NCI-H510A (cell line): ENCODE measurements at regions not wholly inside any gene's neighbourhood (a gene's known extent, or its start where the extent isn't known, plus 50 kb on each side); places are given as distances from the start of the nearest gene placed in this dataset.
"Not testable (repeated sequence)": the region's sequence is repeated elsewhere in the genome, so short reads cannot be mapped to it uniquely, and the experiment has no call there.

ENCODE experiments used
- DNase-seq: peaks from one replicate; lab custom pipeline; 2025; lab: John Stamatoyannopoulos, UW

DNA sequence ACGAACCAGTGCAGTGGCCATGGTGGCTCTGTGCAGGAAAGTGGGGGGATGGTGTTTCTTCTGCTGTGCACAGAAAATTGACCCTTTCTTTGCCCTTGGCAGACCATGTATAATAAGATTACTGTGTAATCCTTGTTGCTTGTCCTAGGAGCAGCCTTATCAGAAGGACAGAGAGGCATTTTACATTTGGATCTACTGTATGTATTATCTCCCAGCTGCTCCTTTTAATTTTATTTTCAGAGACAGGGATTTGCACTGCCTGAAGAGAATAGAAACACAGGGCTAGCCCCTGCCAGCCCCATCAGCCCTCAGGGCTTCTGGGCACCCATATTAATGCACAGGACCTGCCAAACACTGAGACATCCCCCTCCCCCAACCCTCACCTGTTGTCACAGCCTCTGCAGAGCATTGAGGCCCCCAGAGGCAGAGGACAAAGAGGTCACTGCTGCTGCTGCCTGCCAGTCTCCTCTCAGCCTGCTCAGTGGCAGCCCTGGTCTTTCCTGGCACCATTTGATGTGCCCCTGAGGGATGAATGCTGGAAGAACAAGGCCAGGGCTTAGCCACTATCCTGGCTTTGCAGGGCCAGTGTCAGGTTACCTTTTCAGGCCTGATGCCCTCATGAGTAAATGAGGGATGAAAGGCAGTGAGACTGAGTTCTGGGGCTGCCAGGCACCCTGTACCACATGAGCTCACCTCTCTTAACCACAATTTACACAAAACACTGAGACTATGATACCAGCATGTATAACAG is 533.4 kb downstream of the NTRK3 start:
- no peak for DNase-seq

DNA sequence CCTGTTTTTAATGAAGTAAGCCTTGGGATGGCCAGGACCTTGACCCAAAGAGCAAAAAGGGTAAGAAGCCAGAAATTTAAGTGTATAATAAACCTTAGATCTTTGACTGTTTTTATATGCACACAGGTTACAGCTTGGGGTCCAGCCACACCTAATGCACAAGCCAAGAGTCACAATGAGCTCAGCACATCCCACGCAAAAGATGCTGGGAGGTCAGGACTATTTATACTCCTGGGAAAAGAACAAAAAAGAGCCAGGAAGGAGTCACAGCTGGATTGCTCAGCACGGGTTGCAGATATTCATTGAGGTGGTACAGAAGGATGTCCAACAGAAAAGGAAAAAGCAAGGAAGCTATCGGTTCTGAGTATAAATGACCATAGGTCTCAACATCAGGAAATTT is 536.3 kb downstream of the NTRK3 start:
- no peak for DNase-seq

DNA sequence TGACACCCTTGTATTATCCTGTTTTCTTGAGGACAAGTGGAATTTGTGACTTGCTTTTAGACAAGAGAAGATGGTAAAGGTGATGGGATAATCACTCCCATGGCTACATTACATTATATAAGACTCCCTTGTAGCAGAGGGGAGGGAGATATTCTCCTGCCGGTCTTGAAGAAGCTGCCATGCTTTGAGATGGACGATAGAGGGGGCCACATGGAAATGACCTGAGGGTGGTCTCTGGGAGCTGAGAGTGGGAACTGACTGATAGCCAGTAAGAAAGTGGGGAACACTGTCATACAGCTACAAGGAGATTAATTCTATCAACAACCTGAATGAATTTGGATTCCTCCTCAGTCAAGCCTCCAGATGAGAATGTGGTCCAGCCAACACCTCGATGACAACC is 540.1 kb downstream of the NTRK3 start:
- no peak for DNase-seq

DNA sequence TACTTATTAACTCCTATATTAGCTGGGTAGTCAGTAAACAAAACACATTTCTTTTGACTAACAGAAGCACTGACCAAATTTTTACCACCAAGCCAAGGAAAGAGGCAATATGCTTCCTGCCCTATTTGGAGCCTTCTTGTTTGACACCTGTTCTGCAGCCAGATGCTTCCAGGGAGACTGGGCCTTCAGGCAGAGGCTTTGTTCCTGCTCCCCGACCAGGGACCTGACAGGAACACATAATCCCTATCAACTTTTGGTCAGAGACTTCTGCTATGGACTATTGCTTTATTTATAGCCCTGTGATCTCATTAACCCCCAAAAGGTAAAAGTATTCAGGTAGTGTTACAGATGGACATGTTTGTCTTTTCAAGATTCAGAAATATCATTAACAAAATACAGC is 541.3 kb downstream of the NTRK3 start:
- no peak for DNase-seq

DNA sequence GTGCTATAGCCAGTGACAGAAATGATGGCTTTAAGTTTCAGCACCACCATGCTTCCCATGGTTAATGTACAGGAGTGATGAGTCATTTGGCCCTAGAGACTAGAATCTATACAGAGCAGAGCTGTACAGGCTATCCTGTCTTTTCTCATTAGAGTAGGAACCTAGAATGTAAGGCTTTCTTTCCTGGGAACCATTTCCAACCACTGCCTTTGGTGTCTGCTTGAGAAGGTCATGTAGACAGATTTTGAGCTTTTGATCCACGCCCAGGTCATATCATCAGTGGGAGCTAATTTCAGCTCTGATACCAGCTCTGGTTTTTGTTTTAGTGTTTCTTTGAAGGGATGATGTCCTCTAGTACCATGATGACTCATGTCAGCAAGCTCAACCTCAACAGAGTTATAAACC is 543.1 kb downstream of the NTRK3 start:
- DNase-seq, result no peak

DNA sequence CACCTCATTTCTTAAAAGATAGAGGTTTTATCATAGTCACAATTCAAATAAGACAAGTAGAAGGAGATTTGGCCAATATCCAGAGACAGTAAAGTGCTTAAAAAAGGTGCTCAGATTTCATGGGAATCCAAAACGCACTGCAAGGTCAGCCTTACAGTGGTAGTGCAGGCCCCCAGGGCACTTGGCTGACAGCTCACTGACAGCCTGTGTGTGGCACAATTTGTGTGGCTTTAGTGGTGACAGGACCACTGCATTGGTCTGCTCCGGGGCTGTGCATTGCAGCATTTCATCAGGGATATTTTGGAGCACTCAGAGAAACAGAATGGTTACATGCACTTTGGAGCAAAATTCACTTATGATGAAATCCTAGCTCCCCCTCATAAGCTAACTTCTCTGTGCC is 544.3 kb downstream of the NTRK3 start:
- no peak for DNase-seq

DNA sequence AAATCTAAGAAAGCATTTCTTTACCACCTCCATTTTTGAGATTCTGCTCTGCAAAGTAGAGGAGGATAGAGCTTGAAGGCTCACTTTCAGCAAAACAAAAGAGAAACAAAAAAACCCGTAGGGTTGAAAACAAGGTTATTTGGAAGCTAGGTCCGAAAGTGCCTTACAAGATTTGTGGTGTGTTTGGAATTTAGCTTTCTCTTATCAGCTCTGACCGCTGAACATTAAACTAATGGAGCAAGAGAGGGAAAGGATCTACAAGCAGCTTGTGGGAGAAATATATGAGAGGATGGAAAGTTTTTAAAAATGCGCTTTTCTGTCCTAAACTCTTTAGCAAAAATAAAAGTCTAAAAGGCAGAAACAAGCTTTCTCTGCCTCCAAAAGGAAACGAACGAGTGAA is 545.5 kb downstream of the NTRK3 start:
- DNase-seq, result no peak

DNA sequence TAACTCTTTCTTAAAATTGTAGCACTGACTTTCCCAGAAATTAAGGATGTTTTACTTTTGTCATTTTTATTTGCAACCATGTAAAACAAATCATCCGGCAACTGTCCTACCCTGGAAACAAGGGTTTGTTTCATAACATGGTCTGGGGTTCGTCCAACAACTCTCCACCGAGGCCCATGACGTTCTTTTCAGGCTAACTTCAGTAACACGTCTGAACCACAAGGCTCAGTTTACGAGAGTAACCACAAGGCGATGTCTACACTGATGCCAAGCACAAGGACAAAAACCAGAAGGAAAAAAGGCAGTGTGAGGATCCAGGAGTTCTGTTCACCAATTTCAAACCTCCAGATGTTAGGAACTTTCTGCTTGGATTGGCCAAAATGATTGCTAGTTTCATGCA is 546.1 kb downstream of the NTRK3 start:
- DNase-seq, result no peak

DNA sequence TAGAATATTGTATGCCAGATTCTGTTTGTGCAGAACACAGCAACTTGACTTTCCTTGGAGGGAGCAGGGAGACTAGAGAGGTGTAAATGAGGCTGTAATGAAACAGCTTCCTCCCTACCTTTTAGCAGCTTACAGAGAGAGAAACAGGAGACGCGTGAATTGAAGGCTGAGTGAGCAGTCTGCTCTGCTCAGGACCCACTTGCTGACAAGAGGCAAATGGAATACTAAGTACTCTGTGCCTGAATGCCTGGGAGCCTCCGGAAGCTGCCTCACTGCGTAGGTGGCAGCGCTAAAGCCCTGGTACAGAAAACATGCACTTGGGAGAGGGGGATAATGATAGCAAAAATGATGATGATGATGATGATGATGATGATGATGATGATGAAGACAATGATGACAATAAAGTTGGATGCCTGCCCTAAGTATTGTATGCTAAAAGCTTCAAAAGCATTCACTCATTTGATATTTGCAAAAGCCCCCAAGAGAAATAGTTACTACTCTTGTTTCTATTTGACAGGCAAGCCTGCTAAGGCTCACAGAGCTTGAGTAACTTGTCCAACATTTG is 548.9 kb downstream of the NTRK3 start:
- no peak for DNase-seq

DNA sequence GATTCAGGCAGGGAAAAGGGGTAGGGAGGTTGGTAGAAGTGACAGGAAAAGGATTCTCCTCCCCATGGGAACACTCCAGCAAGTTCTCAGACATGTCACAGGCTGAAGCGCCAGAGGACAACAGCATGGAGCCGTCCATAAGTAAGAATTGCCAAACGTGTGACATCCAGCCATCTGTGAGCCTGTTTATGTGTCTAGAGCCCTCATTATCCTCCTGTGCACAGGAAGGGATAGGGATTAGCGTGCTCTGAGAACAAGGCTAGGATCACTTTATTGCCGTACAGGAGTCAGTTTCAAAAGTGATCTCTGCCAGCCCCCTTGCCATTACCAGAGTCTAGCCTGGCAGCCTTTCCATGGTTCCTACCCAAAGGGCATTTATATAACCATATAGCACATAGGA is 549.5 kb downstream of the NTRK3 start:
- DNase-seq, result no peak

DNA sequence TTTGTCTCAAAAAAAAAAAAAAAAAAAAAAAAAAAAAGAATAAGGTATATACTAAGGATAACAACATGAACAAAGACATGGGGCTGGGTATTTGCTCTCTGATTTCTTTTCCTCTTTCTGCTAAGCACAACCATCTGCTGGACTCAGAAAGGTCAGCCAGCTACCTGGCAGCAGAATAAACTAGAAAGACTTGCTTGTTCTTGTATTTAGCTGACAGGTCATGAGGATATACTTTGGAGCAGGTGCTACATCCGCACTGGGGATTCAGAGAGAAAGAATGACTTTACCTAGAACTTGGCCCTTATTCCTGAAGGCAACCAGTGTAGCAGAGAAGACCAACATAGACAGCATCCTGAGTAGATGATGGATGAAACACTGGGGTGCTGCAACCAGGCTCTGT is 550.5 kb downstream of the NTRK3 start:
- DNase-seq, result no peak

DNA sequence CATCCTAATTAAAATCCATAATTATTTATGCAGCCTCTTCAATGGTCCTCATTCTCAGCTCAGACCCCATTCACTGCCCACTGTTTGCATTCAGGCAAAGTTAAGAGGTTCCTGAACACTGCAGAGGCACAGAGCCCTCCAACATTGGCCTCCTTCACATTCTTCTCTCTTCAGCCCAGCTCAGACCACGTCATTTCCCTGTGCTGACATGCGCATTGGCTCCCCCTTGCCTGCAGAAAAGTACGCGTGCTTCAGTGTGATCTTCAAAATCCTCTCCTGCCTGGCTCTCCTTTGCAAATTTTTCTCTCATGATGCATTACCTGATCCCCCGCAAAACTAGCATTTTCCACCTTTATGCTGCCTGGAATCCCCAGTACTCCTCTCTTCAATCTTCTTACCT is 552.3 kb downstream of the NTRK3 start:
- DNase-seq, result no peak

DNA sequence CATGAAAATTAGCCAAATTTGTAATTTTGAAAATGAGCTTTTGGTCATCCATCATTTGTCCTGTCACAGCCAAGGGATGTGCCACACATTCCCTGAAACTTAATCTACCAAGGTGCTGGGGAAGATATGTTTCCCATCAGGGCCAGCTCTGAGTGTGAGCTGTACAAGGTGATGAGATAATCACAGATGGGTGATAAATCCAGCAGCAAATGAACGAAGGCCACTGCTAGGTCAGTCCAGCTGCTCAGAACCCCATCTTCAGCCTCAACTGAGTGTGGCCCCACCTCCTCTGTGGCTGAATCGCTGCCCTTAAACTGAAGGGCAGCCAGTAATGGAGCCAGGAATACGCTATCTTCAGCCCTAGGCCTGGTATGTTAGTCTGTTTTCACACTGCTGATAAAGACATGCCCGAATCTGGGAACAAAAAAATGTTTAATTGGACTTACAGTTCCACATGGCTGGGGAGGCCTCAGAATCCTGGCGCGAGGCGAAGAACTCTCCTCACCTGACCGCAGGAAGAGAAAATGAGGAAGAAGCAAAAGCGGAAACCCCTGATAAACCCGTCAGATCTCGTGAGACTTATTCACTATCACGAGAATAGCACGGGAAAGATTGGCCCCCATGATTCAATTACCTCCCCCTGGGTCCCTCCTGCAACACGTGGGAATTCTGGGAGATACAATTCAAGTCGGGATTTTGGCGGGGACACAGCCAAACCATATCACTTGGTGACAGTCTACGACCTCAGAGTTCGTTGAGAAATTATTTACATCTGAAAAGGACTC is 553.0 kb downstream of the NTRK3 start:
- DNase-seq, result no peak

DNA sequence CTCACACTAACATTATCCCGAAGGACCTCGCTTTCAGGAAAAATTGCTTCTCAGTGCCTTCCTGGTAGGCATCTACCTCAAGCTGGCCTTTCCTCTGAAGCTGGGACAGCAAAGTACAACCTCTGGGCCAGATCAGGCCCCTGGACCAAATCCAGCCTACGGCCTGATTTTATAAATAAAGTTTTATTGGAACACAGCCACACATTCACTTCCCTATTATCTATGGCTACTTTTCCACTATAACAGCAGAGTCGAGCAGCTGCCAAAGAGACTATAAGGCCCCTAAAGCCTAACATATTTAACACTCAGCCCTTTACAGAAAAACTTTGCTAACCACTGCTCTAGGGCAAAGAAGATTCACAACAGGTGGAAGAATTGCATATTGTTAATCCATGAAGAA is 554.3 kb downstream of the NTRK3 start:
- DNase-seq, result no peak

DNA sequence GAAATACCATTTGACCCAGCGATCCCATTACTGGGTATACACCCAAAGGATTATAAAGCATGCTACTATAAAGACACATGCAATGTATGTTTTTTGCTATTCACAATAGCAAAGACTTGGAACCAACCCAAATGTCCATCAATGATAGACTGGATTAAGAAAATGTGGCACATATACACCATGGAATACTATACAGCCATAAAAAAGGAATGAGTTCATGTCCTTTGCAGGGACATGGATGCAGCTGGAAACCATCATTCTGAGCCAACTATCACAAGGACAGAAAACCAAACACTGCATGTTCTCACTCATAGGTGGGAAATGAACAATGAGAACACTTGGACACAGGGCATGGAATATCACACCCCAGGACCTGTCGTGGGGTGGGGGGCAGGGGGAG is 558.1 kb downstream of the NTRK3 start:
- DNase-seq, result not testable (repeated sequence)

DNA sequence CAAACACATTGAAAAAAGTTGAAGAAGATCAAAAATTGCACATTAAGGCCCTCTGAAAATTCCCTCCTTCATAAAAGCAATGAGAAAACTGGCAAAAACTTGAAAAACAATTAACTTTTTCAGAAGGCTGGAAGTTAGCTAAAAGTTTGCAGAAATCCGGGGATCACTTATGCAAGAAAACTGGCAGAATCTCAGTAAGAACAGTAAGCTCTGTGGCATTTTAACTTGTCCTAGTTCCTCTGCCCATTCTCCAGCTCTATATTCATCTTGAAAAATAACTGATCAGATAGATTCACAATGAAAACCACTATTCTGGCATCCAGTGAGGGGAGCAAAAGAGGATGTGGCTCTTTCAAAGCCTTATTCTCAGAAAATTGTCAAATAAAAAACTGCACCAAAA is 566.8 kb downstream of the NTRK3 start:
- DNase-seq, result no peak

DNA sequence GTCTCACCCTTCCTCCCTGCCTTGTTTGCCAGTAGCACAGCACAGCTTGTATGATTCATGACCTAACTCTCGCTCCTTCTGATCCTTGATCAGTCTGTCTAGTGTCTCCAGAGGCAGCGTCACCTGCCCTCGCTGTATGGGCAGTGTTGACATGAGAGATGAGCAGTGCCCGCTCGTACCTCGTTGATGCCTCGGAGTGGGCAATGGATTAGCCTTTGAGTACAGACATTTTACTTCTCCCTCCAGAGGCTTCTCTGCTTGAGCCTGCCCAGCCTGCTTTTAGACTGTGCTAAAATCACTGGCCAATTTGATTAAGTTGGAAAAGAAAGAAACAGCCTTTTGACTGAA is 569.0 kb downstream of the NTRK3 start:
- DNase-seq, result no peak

DNA sequence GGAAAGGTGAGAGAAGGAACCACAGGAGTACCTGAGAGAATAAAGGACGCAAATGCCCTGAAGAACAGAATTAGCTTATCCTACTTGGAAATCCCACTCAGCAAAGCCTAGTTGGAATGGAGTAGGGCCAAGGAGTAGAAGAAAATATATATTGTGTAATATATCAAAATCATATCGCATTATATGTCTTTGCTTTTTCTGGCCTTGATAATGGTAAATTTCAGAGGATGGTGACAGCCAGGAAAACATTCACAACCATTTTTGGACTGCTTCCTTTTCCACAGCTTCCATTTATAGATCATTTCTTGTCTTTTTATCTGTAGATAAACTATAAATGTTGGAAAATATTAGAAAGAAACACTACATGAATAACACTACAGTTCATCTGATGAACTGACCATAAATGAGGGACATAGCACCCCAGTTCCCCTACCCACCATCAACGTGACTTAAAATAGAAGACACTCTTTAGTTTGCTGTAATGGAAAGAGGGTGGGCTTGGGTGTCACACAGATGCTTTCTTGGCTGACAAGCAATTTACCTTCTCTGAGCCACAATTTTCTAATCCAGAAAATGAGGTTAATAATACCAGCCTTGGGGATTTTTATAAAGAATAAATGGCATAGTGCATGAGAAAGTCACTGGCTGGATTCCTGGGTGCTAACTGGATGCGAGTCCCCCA is 569.6 kb downstream of the NTRK3 start:
- no peak for DNase-seq

DNA sequence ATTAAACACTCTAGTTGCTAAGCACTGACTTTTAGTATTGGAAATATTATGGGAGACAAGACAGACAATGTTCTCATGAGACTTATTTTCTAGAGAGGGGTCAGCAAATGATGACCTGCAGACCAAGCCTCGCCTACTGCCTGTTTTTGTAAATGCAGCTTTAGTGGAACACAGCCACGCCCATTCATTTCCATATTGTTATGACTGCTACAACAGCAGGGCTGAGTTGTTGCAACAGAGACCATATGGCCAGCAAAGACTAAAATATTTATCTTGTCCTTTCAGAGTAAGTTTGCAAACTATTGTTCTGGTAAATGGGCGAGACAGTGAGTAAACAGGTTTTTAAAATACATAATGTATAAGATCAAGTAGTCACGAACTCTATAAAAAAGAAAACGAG is 570.2 kb downstream of the NTRK3 start:
- DNase-seq, result no peak

DNA sequence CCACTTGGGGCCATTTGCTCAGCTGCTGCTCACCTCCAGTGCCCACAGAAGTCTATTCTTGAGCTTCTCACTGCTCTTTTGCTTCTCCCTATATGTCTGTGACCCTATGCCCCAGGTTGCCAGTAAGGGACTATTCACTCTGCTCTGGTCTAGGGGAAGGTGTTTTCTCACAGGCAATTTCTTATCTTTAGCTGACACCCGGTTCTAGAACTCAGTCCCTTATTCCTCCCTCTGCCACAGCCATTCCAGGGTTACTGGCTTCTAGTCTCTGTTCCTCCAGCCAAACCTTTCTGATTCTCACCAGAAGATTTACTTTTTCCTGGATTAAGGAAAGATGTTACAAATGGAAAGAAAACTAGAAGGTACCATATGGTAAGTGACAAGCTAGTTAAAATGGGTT is 574.0 kb downstream of the NTRK3 start:
- no peak for DNase-seq

DNA sequence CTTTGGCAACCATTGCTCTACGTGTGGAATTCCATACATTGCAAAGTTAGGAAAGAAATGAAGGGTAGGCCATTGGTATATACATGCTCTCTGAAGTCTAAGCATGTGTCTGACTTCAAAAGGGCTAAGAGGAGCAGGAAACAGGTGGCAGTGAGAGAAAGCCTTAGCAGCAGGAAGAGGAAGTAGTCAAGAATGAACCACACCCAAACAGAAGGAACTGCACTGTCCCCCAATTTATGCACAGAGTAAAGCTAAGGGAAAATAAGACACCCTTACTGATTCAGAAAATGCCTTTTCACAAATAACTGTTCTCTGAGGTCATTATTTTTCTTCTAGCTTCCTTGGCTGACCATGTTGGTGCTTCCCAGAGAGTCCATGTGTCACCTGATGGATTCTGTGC is 575.4 kb downstream of the NTRK3 start:
- DNase-seq, result no peak

DNA sequence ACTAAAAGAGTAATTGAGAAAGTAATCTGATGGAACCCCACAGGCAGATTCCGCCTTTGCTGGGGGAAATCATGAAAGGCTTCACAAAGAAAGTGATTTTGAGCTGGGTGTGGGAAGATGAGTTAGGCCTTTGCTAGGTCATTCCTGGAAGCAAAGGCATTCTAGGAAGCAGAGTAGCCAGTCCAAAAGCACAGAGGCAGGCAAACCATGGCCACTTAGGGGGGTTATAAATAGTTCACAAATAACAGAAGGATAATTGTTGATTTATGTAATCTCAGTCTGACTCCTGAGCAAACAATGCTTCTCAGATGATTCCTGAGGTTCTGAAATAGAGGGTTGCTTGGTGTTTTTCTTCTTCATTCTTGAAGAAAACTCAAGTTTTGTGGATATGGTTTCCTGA is 576.3 kb downstream of the NTRK3 start:
- no peak for DNase-seq

DNA sequence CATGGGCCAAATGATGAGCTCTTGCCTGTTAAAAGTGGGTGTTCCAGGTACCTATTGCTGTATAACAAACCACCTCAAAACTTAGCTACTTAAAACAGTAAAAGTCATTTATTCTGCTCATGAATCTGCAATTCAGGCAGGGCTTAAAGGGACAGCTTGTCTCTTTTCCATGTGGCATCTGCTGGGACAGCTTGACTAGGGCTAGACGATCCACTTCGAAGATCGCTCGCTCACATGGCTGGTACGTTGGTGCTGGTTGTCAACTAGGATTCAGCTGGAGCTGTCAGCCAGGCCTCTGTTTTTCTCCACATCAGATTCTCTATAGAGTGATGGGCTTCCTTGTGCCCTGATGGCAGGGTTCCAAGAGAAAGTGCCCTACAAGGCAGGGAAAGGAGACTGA is 581.3 kb downstream of the NTRK3 start:
- no peak for DNase-seq
